Glomerular visceral epithelial cell (primary cell): ENCODE measurements at regions not wholly inside any gene's neighbourhood (a gene's known extent, or its start where the extent isn't known, plus 50 kb on each side); places are given as distances from the start of the nearest gene placed in this dataset.
"Not testable (repeated sequence)": the region's sequence is repeated elsewhere in the genome, so short reads cannot be mapped to it uniquely, and the experiment has no call there.

ENCODE experiments used
- DNase-seq: peaks from one replicate; pipeline ENCODE4 v3.0.0-alpha.2; 2016; ENCODE audit errors: extremely low spot score

DNA sequence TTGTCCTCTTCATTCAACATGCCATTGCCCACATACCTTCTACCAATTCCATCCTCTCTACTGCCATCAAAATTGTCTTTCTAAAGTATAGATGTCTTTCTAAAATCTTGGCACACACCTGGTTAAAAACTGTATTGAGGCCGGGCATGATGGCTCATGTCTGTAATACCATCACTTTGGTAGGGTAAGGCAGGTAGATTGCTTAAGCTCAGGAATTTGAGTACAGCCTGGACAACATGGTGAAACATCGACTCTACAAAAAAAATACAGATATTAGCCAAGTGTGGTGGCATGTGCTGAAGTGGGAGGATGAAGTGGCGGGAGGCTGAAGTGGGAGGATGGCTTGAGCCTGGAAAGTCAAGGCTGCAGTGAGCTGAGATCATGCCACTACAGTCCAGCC lies 412.1 kb downstream of the TMEM38B start:
- DNase-seq = no peak

DNA sequence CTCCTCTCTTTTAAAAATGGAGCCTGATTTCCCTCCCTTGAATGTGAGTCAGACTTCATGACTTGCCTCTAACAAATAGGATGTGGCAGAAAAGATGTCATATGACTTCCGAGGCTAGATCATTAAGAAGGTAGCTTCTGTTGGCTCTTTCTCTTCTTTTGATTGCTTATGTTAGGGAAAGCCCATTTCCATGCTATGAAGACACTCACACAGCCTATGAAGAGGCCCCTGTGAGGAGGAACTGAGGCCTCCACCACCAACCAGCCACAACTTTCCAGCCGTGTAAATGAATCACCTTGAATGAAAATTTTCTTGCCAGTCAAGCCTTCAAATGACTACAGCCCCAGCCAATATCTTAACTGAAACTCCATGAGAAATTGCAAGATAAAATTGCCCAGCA lies 413.4 kb downstream of the TMEM38B start:
- no peak for DNase-seq

DNA sequence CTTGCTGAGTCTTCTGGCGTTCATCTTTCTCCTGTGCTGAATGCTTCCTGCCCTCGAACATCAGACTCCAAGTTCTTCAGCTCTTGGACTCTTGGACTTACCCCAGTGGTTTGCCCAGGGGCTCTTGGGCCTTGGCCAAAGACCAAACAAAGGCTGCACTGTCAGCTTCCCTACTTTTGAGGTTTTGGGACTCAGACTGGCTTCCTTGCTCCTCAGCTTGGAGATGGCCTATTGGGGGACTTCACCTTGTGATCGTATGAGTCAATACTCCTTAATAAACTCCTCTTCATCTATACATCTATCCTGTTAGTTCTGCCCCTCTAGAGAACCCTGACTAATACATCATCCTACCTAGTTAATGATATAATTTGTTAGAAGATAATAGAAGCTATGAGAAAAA lies 415.4 kb downstream of the TMEM38B start:
- not testable (repeated sequence) for DNase-seq

DNA sequence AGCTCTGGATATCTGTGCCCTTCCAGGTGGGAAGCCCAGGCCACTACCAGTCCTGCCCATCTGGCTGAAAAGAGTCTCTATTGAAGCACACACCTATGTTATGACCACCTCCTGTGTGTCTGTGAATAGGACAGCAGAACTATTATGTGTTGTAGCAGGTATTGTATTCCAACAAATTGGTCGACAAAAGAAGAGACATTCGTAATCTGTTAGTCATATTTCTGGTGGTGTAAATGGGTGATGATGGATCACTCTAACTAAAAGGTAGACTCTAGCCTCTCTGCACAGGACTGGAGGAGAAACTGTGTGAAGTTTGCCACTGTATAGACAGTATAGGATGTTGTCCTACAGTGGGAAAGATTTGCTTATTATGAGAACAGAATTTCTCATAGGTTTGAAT lies 416.1 kb downstream of the TMEM38B start:
- no peak for DNase-seq

DNA sequence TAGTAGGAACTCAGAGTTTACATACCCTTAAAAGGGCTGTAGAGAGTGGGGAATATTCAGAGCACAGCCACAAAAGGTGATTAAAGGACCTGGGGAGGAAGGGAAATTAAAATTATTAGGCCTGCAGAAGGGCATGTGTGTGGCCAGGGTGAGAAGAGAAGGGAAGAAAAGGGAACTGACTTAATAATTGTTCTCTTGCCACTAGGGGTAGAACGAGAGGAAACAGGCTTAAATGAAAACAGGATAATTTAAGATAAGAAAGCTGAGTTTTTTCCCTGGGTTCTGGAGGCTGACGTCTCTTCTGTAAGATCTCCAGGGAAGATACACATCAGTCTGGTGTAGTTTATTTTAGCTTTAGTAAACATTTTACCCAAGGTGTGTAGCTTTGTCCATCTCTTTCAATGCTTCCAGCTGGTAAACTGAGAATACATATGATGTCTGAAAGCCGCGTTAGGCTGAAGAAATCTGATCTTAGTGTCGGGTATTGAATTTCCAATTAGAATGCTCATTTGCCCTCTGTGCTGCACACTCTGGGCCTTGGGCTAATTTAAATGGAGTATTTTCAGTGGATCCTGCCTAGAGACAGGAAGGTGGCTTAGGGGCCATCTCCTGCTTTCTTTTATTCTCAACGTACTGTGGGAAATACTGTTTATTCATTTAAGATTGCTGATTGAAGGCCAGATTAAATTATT lies 416.8 kb downstream of the TMEM38B start:
- no peak for DNase-seq

DNA sequence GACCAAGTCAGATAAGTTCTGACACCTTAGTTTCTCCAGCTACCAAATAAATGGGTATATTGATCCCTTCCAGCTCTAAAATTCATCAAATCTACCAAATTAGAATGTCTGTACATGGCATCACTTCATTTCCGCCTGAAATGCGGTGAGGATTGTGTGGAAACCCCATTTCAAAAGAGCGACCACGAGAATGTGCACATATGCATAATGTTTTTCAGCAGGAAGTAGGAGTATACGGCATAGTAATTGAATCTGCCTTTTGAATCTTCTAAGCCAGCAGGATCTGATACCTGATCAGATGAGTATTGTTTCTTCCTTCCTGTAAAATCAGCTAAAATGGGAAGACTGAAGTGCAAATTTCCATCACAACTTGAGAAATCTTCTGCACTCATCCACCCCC lies 418.6 kb downstream of the TMEM38B start:
- no peak for DNase-seq

DNA sequence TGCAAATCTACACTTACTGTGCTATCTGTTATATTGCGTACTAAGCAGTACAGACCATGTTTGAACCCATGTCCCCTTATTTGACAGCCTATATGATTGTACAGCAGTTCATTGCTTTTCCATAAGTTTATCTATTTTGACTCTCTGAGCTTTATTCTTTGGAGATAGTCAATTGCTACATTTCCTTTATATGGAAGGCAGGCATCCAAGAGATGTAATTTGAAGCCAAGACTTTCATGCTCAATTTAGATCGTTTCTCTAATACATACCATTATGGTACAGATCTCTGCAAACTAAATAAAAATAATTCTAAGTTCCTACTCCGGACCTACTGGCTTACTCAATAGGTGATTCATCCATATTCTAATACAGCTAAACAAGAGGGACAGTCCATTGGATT lies 424.8 kb downstream of the TMEM38B start:
- no peak for DNase-seq

DNA sequence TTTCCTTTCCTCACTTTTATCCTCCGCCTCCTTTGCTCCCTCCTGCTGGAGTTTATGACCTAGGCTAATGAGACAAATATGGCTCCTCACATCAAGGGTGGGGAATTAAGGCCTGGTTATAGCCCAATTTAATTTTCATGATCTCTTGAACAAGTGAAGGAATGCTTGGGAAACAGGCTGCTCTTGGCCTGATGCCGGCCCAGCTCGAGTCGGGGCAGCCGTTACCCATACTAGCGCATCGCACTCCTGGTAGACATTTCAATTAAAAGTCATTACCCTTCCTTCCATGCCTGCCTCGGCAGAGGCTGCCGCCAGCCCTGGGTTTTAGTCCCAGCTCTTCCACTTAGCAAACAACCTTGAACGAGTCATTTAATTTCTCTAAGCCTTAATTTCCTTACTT lies 425.7 kb downstream of the TMEM38B start:
- no peak for DNase-seq

DNA sequence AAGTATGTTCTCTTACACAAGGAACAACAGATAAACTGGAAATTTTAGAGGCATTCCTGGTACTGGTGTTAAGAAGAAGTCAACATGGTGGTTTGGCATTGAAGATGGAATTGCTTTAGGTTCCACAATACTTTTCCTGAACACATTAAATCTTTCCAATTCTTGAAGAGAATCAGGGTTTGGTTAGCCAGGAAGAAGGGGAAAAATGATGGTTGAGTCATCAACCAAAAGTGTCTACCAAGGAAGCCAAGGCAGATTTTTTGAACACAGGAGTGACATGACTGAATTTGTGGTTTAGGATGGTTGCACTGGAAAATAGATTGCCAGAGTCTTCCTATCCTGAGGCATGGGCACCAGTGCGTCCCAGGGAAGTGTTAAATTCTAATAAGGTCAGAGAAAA lies 433.4 kb downstream of the TMEM38B start:
- no peak for DNase-seq

DNA sequence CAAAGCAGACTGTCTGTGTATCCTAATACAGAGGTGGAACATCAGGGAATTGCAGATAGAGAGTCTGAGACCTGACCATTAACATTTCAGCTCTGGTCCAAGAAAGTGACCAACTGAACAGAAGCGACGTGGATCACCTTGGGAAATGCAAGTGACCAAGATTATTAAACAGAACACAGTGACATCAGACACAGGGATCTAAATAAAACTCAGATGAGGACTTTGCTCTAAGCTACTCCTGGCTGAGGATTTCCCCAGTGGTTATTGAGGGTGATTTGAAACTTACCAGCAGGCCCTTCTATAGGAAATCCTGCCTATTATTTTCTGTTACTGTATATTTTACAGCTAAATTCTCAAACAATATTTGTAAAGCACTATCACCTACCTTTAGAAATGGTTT lies 436.0 kb downstream of the TMEM38B start:
- no peak for DNase-seq

DNA sequence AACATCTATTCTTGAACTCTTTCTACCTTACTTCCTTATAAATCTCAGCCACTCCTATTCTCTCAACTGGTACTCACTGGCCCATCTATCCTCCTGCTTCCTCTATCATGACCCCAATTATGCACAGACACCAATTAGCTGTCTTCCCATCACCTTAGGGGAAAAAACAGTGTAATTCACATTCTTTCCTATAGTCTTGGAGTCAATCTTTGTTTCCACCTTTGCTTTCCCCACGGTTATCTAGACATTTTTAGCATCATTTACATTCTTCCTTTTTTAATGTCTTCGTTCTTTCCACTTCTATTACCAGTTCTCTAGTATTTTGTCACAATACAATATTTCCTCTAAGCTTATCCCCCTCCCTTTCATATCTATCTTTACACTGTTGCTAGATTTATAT lies 449.4 kb downstream of the TMEM38B start:
- no peak for DNase-seq

DNA sequence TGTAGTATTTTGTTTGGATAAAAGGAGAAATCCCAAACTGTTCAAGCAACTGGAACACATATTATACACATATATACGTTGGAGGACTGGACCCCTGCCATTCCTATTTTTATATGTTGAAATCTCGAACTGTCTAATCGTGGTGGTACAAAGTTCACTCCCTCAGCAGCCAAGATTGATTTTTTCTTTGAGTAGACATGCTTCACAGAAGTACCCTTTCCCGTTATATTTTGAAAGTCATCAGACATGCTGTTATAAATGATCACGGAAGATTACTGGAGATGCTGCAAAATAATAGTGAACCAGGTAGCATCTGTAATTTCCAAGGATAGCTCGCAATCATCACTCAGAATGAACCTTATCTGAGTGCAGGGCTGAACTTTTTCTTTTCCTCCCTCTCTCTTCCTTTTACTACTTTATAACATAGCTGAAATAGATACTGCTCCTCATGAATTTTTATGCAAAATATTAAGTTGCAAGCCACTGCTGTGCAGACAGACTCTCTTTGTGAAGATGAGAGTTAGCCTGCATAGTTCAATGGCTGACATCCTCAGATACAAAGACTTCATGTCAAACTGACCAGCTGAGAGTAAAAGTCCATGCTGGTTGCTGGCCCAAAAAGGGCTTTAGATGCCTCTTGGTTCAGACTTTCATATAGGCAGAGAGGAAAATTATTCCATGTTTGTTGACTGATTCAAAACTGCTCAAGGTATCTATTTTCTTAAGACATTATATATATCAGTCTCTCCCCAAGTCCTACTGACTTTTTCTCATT lies 451.9 kb downstream of the TMEM38B start:
- DNase-seq = no peak

DNA sequence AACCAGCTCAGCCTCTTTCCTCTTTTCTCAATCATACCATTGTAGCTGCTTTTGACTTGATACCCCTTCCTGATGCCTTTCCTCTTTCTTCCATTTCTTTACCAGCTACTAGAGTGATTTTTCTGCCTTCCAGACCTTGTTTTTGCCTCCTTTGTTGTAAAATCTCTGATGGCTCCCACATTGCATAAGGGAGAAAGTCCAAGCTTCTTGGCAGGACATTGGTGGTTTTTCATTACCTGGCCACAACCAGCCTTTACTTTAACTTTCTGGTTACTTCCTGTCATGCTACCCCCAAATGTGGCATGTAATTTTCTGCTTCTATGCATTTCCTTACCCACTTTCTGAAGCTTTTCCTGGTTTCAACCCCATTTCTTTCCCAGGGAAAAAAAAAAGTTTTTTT lies 452.5 kb downstream of the TMEM38B start:
- no peak for DNase-seq

DNA sequence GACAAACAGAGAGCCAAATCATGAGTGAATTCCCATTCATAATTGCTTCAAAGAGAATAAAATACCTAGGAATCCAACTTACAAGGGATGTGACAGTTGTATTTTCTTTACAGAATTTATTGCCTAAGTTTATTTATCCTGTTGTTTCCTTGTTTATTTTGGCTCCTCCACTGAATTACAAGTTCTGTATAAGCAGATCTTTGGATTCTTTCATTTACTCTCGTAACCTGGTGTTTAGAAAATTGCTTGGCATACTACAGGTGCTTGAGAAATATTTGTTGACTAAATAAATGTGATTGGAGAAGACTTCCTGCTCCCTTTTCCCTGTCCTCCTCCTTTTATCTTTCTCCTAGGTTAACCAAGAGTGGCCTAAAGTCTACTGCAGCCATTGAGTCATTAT lies 455.6 kb downstream of the TMEM38B start:
- DNase-seq = no peak

DNA sequence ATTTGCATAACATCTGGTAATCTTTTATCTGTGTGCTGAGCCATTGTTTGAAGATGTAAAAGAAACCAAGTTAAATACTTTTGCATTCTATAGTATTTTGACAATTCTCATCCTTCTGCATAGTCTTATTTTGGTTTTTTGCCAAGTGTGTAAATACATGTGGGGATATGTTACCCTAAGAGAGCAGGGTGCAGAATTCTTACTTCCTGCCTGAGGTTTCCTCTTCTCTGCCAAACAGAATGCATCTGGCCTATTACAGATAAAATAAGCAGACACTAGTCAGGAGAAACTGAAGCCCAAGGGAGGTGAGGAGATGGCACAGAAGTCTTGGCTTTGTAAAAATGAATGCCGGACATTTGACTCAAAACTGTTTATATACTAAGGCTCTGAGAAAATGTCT lies 462.1 kb downstream of the TMEM38B start:
- no peak for DNase-seq

DNA sequence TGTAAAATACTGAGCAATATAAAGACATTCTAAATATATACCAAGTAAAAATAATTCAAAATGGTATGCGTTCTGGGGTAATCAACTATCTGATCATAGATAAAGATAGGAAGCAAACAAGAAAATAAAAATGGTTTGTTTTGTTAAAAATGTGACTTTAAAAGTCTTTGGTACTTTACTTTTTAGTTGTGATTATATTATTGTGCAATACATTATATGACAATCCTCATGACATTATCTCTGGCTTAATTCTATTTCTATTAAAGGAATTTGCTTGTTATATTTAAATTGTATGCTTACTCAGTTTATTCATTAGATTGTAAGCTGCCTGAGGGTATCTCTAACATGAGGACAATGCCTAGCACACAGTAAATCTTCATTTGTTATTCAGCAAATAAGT lies 477.9 kb downstream of the TMEM38B start:
- no peak for DNase-seq

DNA sequence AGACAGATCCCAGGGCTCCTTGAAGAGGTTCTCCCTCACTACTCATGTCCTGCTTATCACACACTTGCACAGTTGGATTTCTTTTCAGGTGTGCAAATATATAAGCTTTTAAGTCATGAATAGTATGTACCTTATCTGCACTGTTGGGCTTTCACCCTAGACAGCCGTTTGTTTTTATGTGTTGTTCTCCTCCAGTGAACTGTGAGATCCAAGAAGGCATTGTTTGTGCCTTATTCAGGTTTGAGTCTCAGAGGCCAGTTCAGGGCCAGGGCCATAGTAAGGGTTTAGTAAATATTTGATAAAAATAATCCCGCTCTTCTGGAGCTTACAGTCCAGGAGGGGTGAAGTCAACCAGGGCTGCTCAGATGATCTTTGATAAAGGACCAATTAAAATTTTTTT lies 480.0 kb downstream of the TMEM38B start:
- no peak for DNase-seq

DNA sequence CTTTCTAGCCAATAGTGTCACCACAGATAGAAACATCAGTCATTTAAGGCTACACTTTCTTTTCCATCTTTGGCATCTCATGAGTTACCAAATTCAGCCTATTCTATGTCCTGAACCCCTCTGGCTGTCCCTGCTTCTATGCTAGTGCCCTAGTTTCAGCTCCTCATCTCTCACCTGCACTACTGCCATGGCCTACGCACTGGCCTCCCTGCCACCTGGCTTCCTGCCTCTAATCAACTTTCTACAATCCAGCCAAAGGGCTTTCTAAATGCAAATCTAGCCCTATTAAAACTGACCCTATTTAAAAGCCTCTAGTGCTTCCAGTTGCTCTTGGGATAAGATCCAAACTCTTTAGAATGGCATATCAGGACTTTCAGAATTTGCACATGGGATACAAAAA lies 482.9 kb downstream of the TMEM38B start:
- no peak for DNase-seq

DNA sequence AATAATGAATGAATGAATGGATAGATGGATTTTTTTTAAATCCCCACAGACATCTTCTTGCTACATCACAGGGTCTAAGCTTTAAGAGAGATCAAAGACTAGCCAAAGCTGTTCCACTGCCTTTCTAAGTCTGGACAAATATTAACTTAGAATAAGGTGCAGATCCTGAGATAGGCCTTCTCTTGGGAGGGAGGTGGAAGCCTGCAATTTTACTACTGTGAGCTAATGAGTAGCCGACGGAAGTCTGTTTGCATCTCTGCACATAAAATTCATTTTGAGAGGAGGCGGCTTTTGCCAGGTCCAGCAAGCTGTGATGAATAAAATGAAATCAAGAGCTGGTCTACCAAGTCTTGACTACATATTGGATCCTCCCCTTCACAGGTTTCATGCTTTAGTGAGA lies 484.9 kb downstream of the TMEM38B start:
- no peak for DNase-seq

DNA sequence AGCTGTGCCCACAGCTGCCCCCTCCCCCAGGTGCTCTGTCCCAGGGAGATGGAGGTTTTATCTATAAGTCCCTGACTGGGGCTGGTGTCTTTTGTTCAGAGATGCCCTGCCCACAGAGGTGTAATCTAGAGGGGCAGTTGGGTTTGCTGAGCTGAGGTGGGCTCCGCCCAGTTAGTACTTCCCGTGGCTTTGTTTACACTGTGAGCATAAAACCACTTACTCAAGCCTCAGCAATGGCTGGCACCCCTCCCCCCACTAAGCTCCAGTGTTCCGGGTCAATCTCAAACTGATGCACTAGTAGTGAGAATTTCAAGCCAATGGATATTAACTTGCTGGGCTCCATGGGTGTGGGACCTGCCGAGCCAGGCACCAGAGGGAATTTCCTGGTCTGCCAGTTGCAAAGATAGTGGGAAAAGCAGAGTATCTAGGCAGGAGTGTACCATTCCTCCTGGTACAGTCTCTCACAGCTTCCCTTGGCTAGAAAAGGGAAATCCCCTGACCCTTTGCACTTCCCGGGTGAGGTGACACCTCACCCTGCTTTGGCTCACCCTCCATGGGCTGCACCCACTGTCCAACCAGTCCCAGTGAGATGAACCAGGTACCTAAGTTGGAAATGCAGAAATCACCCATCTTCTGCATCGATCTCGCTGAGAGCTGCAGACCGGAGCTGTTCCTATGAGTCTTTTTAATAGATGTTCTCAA lies 509.6 kb downstream of the TMEM38B start:
- DNase-seq = not testable (repeated sequence)

DNA sequence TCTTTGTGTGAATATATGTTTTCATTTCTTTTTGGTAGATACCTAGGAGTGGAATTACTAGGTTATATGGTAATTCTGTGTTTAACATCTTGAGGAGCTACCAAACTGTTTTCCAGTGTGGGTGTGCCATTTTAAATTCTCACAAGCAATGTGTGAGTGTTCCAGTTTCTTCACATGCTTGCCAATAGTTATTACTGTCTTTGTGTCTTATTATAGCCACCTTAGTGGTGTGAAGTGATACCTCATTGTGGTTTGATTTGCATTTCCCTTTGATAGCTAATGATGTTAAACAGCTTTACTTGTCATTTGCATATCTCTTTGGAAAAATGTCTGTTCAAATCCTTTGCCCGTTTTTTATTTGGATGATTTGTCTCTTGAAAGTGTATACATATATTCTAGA lies 513.0 kb downstream of the TMEM38B start:
- no peak for DNase-seq

DNA sequence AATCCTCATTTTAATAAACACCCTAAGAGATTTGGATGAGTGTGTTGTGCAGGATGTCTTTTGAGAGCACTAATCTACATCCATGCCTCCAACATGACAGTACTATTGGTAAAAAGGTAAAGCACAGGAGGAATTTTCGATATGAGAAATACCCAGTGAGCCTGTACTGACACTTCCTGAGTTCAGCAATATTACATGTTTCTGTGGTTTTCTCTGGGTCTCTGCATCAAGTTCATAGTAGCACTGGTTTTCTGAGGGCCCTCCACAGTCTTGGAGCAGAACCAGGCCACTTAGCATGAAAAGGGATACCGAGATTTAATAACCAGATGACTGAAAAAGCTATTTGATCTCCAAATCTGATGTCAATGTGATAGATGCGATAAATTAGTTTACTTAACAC lies 524.1 kb downstream of the TMEM38B start:
- DNase-seq = no peak

DNA sequence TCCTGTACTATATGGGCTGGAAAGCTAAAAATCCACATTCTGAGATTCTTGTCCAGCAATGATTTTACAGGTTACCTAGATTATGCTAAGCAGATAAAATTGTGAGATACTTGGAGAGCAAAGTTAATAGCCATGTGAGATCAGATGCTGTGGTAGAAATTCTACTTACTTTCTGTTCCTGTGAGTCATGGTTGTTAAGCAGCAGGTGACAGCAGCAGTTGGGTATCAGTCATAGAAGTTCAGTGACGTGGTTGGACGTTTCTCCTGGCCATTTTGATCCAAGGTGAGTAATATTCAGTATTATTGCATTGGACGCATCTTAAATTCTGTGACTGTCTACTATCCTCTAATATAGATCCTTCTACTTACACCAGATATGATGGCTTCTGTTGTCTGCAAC lies 524.5 kb downstream of the TMEM38B start:
- no peak for DNase-seq
